ENCODE measurements at regions not wholly inside any gene's neighbourhood (a gene's known extent, or its start where the extent isn't known, plus 50 kb on each side); places are given as distances from the start of the nearest gene placed in this dataset.
"Not testable (repeated sequence)": the region's sequence is repeated elsewhere in the genome, so short reads cannot be mapped to it uniquely, and the experiment has no call there.

- Mint-ChIP-seq H3K36me3 (ENCODE audit: insufficient read depth) (no peaks in the 10 kb centered on the region), H3K4me1 (ENCODE audit: low read depth in 2 of 2) (no peaks in the 10 kb centered on the region), H3K27ac (no peak overlapping the region), H3K4me3 (no peak overlapping the region), H3K9me3 (peaks cover 8 to 17% of the 10 kb centered on the region in 2 donors), H3K27me3 (peaks cover 37 to 52% of the 10 kb centered on the region in 2 donors)
- DNase-seq (no peak), ATAC-seq (replicated peaks) (no peak)
These were observed 589.7 kb upstream of the AMELY start for GRCh38 chrY:7501236-7501635.

GRCh38 chrY:7496001-7496400 lies 584.4 kb upstream of the AMELY start:
- no peaks in the 10 kb centered on the region for H3K4me1 Mint-ChIP-seq (ENCODE audit: low read depth in 2 of 2)
- no peak overlapping the region for H3K4me3 Mint-ChIP-seq
- DNase-seq (no peak), ATAC-seq (replicated peaks) (no peak)
- H3K27ac Mint-ChIP-seq, result no peak overlapping the region
- H3K36me3 Mint-ChIP-seq (ENCODE audit: insufficient read depth), result no peaks in the 10 kb centered on the region
- H3K27me3 Mint-ChIP-seq, result peaks cover 24 to 34% of the 10 kb centered on the region in 2 donors
- H3K9me3 Mint-ChIP-seq, result no peaks in the 10 kb centered on the region

- H3K27me3 Mint-ChIP-seq, result peaks cover 8 to 28% of the 10 kb centered on the region in 2 donors
- H3K36me3 Mint-ChIP-seq (ENCODE audit: insufficient read depth); ATAC-seq (replicated peaks); H3K4me3 Mint-ChIP-seq; H3K27ac Mint-ChIP-seq; H3K4me1 Mint-ChIP-seq (ENCODE audit: low read depth in 2 of 2); DNase-seq; H3K9me3 Mint-ChIP-seq: not testable (repeated sequence)
These were observed 573.1 kb upstream of the AMELY start for GRCh38 chrY:7484455-7485285.

GRCh38 chrY:7471976-7472375 lies 560.4 kb upstream of the AMELY start:
- H3K27ac Mint-ChIP-seq, result no peak overlapping the region
- H3K4me1 Mint-ChIP-seq (ENCODE audit: low read depth in 2 of 2), result peaks cover 2 to 4% of the 10 kb centered on the region in 2 donors
- no peaks in the 10 kb centered on the region for H3K36me3 Mint-ChIP-seq (ENCODE audit: insufficient read depth)
- no peak overlapping the region for H3K4me3 Mint-ChIP-seq
- ATAC-seq (replicated peaks) (no peak), DNase-seq (no peak)
- peaks cover 0 to 3% of the 10 kb centered on the region in 2 donors for H3K27me3 Mint-ChIP-seq
- H3K9me3 Mint-ChIP-seq, result peaks cover 0 to 2% of the 10 kb centered on the region in 2 donors

GRCh38 chrY:7470037-7470436 lies 558.5 kb upstream of the AMELY start:
- no peaks in the 10 kb centered on the region for H3K36me3 Mint-ChIP-seq (ENCODE audit: insufficient read depth)
- no peak overlapping the region for H3K27ac Mint-ChIP-seq
- no peaks in the 10 kb centered on the region for H3K9me3 Mint-ChIP-seq
- DNase-seq (no peak), ATAC-seq (replicated peaks) (no peak)
- H3K4me3 Mint-ChIP-seq, result no peak overlapping the region
- peaks cover 2% of the 10 kb centered on the region in 2 donors for H3K4me1 Mint-ChIP-seq (ENCODE audit: low read depth in 2 of 2)
- peaks cover 0 to 6% of the 10 kb centered on the region in 2 donors for H3K27me3 Mint-ChIP-seq

- Mint-ChIP-seq H3K4me1 (ENCODE audit: low read depth in 2 of 2) (no peaks in the 10 kb centered on the region), H3K4me3 (no peak overlapping the region), H3K27me3 (peaks cover 0 to 8% of the 10 kb centered on the region in 2 donors), H3K36me3 (ENCODE audit: insufficient read depth) (no peaks in the 10 kb centered on the region), H3K27ac (no peak overlapping the region), H3K9me3 (no peaks in the 10 kb centered on the region)
- no peak for ATAC-seq (replicated peaks)
- no peak for DNase-seq
These were observed 557.6 kb upstream of the AMELY start for GRCh38 chrY:7468951-7469745.

- H3K4me1 Mint-ChIP-seq (ENCODE audit: low read depth in 2 of 2), result no peaks in the 10 kb centered on the region
- no peaks in the 10 kb centered on the region for H3K36me3 Mint-ChIP-seq (ENCODE audit: insufficient read depth)
- no peak for ATAC-seq (replicated peaks)
- no peak overlapping the region for H3K4me3 Mint-ChIP-seq
- H3K27me3 Mint-ChIP-seq, result peaks cover 0 to 14% of the 10 kb centered on the region in 2 donors
- H3K9me3 Mint-ChIP-seq, result no peaks in the 10 kb centered on the region
- H3K27ac Mint-ChIP-seq, result no peak overlapping the region
- DNase-seq, result no peak
These were observed 556.4 kb upstream of the AMELY start for GRCh38 chrY:7467796-7468520.

GRCh38 chrY:7465185-7465621 lies 553.7 kb upstream of the AMELY start:
- no peak overlapping the region for H3K27ac Mint-ChIP-seq
- H3K9me3 Mint-ChIP-seq, result peaks cover 0 to 2% of the 10 kb centered on the region in 2 donors
- H3K36me3 Mint-ChIP-seq (ENCODE audit: insufficient read depth), result no peaks in the 10 kb centered on the region
- no peaks in the 10 kb centered on the region for H3K4me1 Mint-ChIP-seq (ENCODE audit: low read depth in 2 of 2)
- no peak overlapping the region for H3K4me3 Mint-ChIP-seq
- ATAC-seq (replicated peaks), result no peak
- H3K27me3 Mint-ChIP-seq, result peaks cover 14 to 29% of the 10 kb centered on the region in 2 donors
- no peak for DNase-seq

GRCh38 chrY:7464742-7465141 lies 553.2 kb upstream of the AMELY start:
- DNase-seq (no peak), ATAC-seq (replicated peaks) (no peak)
- Mint-ChIP-seq H3K4me1 (ENCODE audit: low read depth in 2 of 2) (no peaks in the 10 kb centered on the region), H3K36me3 (ENCODE audit: insufficient read depth) (no peaks in the 10 kb centered on the region), H3K27ac (no peak overlapping the region), H3K27me3 (peaks cover 14 to 33% of the 10 kb centered on the region in 2 donors), H3K4me3 (no peak overlapping the region), H3K9me3 (peaks cover 0 to 4% of the 10 kb centered on the region in 2 donors)

GRCh38 chrY:7463711-7464110 lies 552.2 kb upstream of the AMELY start:
- ATAC-seq (replicated peaks) (no peak), DNase-seq (no peak)
- peaks cover 14 to 41% of the 10 kb centered on the region in 2 donors for H3K27me3 Mint-ChIP-seq
- no peaks in the 10 kb centered on the region for H3K36me3 Mint-ChIP-seq (ENCODE audit: insufficient read depth)
- H3K27ac Mint-ChIP-seq, result no peak overlapping the region
- H3K9me3 Mint-ChIP-seq, result peaks cover 0 to 4% of the 10 kb centered on the region in 2 donors
- H3K4me3 Mint-ChIP-seq, result no peak overlapping the region
- no peaks in the 10 kb centered on the region for H3K4me1 Mint-ChIP-seq (ENCODE audit: low read depth in 2 of 2)

- Mint-ChIP-seq H3K27ac (no peak overlapping the region), H3K4me3 (no peak overlapping the region), H3K36me3 (ENCODE audit: insufficient read depth) (no peaks in the 10 kb centered on the region), H3K4me1 (ENCODE audit: low read depth in 2 of 2) (no peaks in the 10 kb centered on the region), H3K27me3 (peaks cover 14 to 45% of the 10 kb centered on the region in 2 donors), H3K9me3 (peaks cover 0 to 4% of the 10 kb centered on the region in 2 donors)
- DNase-seq, result no peak
- no peak for ATAC-seq (replicated peaks)
These were observed 551.6 kb upstream of the AMELY start for GRCh38 chrY:7463196-7463595.

GRCh38 chrY:7462657-7463056 lies 551.1 kb upstream of the AMELY start:
- no peak overlapping the region for H3K27ac Mint-ChIP-seq
- H3K36me3 Mint-ChIP-seq (ENCODE audit: insufficient read depth), result no peaks in the 10 kb centered on the region
- peaks cover 14 to 45% of the 10 kb centered on the region in 2 donors for H3K27me3 Mint-ChIP-seq
- DNase-seq (no peak), ATAC-seq (replicated peaks) (no peak)
- peaks cover 0 to 4% of the 10 kb centered on the region in 2 donors for H3K9me3 Mint-ChIP-seq
- no peak overlapping the region for H3K4me3 Mint-ChIP-seq
- H3K4me1 Mint-ChIP-seq (ENCODE audit: low read depth in 2 of 2), result no peaks in the 10 kb centered on the region

- no peaks in the 10 kb centered on the region for H3K4me1 Mint-ChIP-seq (ENCODE audit: low read depth in 2 of 2)
- ATAC-seq (replicated peaks), result no peak
- peaks cover 14 to 45% of the 10 kb centered on the region in 2 donors for H3K27me3 Mint-ChIP-seq
- H3K4me3 Mint-ChIP-seq, result no peak overlapping the region
- no peak overlapping the region for H3K27ac Mint-ChIP-seq
- no peaks in the 10 kb centered on the region for H3K36me3 Mint-ChIP-seq (ENCODE audit: insufficient read depth)
- peaks cover 0 to 4% of the 10 kb centered on the region in 2 donors for H3K9me3 Mint-ChIP-seq
- no peak for DNase-seq
These were observed 550.4 kb upstream of the AMELY start for GRCh38 chrY:7461873-7462525.

Data from effector memory CD8-positive, alpha-beta T cell (primary cell).